ENCODE measurements at regions not wholly inside any gene's neighbourhood (a gene's known extent, or its start where the extent isn't known, plus 50 kb on each side); places are given as distances from the start of the nearest gene placed in this dataset.

DNA sequence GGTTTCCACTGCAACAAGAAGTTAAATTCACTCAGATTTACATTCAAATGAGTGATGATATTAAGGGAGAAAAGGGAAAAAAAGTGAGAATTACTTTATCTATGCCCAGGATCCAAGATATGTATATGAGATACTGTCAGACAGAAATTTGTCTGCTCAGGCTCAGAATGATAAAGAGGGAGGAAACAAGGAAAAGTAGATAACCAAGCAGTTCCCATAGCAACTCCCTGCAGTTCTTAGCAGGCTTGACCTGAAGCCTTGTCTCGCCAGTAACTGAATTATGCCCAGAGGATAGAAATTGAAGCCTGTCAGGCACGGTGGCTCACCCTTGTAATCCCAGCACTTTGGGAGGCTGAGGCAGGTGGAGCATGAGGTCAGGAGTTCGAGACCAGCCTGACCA is 304.4 kb downstream of the TLE1 start:
- H3K4me3 ChIP-seq (ENCODE audit: low read depth, poor library complexity, severe bottlenecking) = no peak overlapping the region
- DNase-seq (ENCODE audit: low spot score in 2 of 2) = no peak
- TF ChIP-seq, protein P1, sequence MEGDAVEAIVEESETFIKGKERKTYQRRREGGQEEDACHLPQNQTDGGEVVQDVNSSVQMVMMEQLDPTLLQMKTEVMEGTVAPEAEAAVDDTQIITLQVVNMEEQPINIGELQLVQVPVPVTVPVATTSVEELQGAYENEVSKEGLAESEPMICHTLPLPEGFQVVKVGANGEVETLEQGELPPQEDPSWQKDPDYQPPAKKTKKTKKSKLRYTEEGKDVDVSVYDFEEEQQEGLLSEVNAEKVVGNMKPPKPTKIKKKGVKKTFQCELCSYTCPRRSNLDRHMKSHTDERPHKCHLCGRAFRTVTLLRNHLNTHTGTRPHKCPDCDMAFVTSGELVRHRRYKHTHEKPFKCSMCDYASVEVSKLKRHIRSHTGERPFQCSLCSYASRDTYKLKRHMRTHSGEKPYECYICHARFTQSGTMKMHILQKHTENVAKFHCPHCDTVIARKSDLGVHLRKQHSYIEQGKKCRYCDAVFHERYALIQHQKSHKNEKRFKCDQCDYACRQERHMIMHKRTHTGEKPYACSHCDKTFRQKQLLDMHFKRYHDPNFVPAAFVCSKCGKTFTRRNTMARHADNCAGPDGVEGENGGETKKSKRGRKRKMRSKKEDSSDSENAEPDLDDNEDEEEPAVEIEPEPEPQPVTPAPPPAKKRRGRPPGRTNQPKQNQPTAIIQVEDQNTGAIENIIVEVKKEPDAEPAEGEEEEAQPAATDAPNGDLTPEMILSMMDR (IDR thresholded peaks at IDR 0.05) = no peak
- no peak for TF ChIP-seq POLR2A (IDR thresholded peaks at IDR 0.05)
- WGBS, 2 donors = 76% methylated on average over 3 of the region's 3 CpGs
- intact Hi-C loops (cut with DNase I; ENCODE audit: low total_unique reads) = no loop called here

DNA sequence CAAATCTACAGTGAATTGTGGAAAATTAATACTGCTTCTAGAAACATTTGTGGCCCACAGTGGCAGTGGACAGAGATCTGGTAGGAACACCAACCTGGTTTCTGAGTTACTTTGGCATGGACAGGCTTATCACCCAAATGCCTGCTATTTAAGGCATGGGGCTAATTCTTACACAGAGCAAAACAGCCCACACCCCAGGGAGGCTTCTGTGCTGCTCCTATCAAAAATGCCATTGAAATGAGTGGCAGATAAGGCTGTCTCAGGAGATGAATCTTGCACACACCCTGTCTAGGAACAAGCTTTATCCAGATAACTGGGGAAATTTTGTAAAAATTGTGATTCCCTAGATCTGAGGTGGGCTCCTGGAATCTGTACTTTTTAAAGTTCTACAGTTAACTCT is 307.1 kb downstream of the TLE1 start:
- intact Hi-C loops (cut with DNase I; ENCODE audit: low total_unique reads) = no loop called here
- no peak overlapping the region for H3K4me3 ChIP-seq (ENCODE audit: low read depth, poor library complexity, severe bottlenecking)
- TF ChIP-seq POLR2A (IDR thresholded peaks at IDR 0.05) = no peak
- TF ChIP-seq, protein P1 (IDR thresholded peaks at IDR 0.05) = no peak
- DNase-seq (ENCODE audit: low spot score in 2 of 2) = no peak

GRCh38 chr9:81381694-81382093 is 307.7 kb downstream of the TLE1 start:
- intact Hi-C loops (cut with DNase I; ENCODE audit: low total_unique reads) = no loop called here
- 95 to 99% methylated on average over 3 of the region's 3 CpGs for WGBS, 2 donors
- no peak for DNase-seq (ENCODE audit: low spot score in 2 of 2)
- no peak overlapping the region for H3K4me3 ChIP-seq (ENCODE audit: low read depth, poor library complexity, severe bottlenecking)
- no peak for TF ChIP-seq POLR2A (IDR thresholded peaks at IDR 0.05)
- TF ChIP-seq, protein P1 (IDR thresholded peaks at IDR 0.05) = no peak

GRCh38 chr9:81380504-81381359 is 308.6 kb downstream of the TLE1 start:
- intact Hi-C loops (cut with DNase I; ENCODE audit: low total_unique reads) = no loop called here
- WGBS, 2 donors = 88 to 89% methylated on average over 9 of the region's 9 CpGs
- TF ChIP-seq, protein P1 (IDR thresholded peaks at IDR 0.05) = no peak
- no peak for TF ChIP-seq POLR2A (IDR thresholded peaks at IDR 0.05)

DNA sequence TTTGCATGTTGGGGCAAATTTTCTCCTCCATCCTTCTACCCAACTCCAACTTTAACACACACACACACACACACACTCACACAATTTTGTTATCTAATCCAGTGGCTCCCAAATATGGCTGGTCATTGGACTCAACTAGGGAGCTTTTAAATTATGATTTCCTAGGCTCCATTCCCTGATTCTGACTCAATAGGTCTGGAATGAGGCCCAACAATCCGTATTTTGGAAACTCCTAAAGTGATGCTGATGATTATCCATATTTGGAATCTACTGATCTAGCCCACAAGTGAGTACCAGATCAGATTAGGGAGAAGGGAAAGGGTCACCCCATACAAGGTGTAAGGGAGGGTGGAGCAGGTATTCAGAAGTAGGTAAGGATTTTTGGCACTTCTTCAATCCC is 309.7 kb downstream of the TLE1 start:
- intact Hi-C loops (cut with DNase I; ENCODE audit: low total_unique reads) = no loop called here
- H3K4me3 ChIP-seq (ENCODE audit: low read depth, poor library complexity, severe bottlenecking) = no peak overlapping the region
- no peak for DNase-seq (ENCODE audit: low spot score in 2 of 2)
- no peak for TF ChIP-seq POLR2A (IDR thresholded peaks at IDR 0.05)
- 23 to 32% methylated on average over 1 of the region's 1 CpG for WGBS, 2 donors

More at GRCh38 chr9:81380504-81381359, 308.6 kb downstream of the TLE1 start:
- H3K4me3 ChIP-seq (ENCODE audit: low read depth, poor library complexity, severe bottlenecking) = no peak overlapping the region
- no peak for DNase-seq (ENCODE audit: low spot score in 2 of 2)

- DNase-seq (ENCODE audit: low spot score in 2 of 2) = no peak
- intact Hi-C loops (cut with DNase I; ENCODE audit: low total_unique reads) = no loop called here
- WGBS, 2 donors = 47 to 59% methylated on average over 1 of the region's 1 CpG
- TF ChIP-seq, protein P1 (IDR thresholded peaks at IDR 0.05) = no peak
- TF ChIP-seq POLR2A (IDR thresholded peaks at IDR 0.05) = no peak
- no peak overlapping the region for H3K4me3 ChIP-seq (ENCODE audit: low read depth, poor library complexity, severe bottlenecking)
Observed at GRCh38 chr9:81377921-81378320, 311.4 kb downstream of the TLE1 start.
